ENCODE measurements at regions not wholly inside any gene's neighbourhood (a gene's known extent, or its start where the extent isn't known, plus 50 kb on each side); places are given as distances from the start of the nearest gene placed in this dataset.

GRCh38 chr1:239221656-239222055 lies 164.7 kb upstream of the CHRM3 start:
- Histone ChIP-seq H3K27me3 (no peaks in the 10 kb centered on the region), H3K4me1 (no peaks in the 10 kb centered on the region), H3K4me3 (no peak overlapping the region), H3K9me3 (peaks cover 0 to 38% (median 0%) of the 10 kb centered on the region in 3 donors), H3K27ac (no peak overlapping the region), H3K36me3 (no peaks in the 10 kb centered on the region)
- ATAC-seq: no peak
- WGBS, 2 donors (ENCODE audit: low coverage in 1 of 2): 92 to 94% methylated on average over 2 of the region's 2 CpGs
- no peak for TF ChIP-seq CTCF (IDR thresholded peaks at IDR 0.05)
- no peak for TF ChIP-seq POLR2AphosphoS5 (IDR thresholded peaks at IDR 0.05)
- no peak for TF ChIP-seq POLR2A (IDR thresholded peaks at IDR 0.05)
- no peak for TF ChIP-seq EP300 (IDR thresholded peaks at IDR 0.05)

- H3K27ac ChIP-seq: no peak overlapping the region
- TF ChIP-seq POLR2AphosphoS5 (IDR thresholded peaks at IDR 0.05): no peak
- TF ChIP-seq CTCF (IDR thresholded peaks at IDR 0.05): no peak
- TF ChIP-seq POLR2A (IDR thresholded peaks at IDR 0.05): no peak
- no peak for TF ChIP-seq EP300 (IDR thresholded peaks at IDR 0.05)
- H3K27me3 ChIP-seq: no peaks in the 10 kb centered on the region
- 80 to 90% methylated on average over 2 of the region's 2 CpGs for WGBS, 2 donors (ENCODE audit: low coverage in 1 of 2)
- no peak overlapping the region for H3K4me3 ChIP-seq
- ATAC-seq: no peak
- no peaks in the 10 kb centered on the region for H3K36me3 ChIP-seq
- H3K9me3 ChIP-seq: peaks cover 0 to 21% (median 0%) of the 10 kb centered on the region in 3 donors
- H3K4me1 ChIP-seq: no peaks in the 10 kb centered on the region
These were observed 166.7 kb upstream of the CHRM3 start for GRCh38 chr1:239219679-239220078.

GRCh38 chr1:239218301-239218700 lies 168.1 kb upstream of the CHRM3 start:
- Histone ChIP-seq H3K4me3 (no peak overlapping the region), H3K9me3 (peaks cover 0 to 14% (median 0%) of the 10 kb centered on the region in 3 donors), H3K36me3 (no peaks in the 10 kb centered on the region), H3K4me1 (no peaks in the 10 kb centered on the region), H3K27me3 (no peaks in the 10 kb centered on the region), H3K27ac (no peak overlapping the region)
- ATAC-seq: no peak
- WGBS, 2 donors (ENCODE audit: low coverage in 1 of 2): 80 to 100% methylated on average over 1 of the region's 1 CpG
- TF ChIP-seq EP300 (IDR thresholded peaks at IDR 0.05) (no peak), CTCF (IDR thresholded peaks at IDR 0.05) (no peak), POLR2AphosphoS5 (IDR thresholded peaks at IDR 0.05) (no peak), POLR2A (IDR thresholded peaks at IDR 0.05) (no peak)

- H3K27me3 ChIP-seq: no peaks in the 10 kb centered on the region
- H3K27ac ChIP-seq: no peak overlapping the region
- TF ChIP-seq EP300 (IDR thresholded peaks at IDR 0.05): no peak
- TF ChIP-seq POLR2AphosphoS5 (IDR thresholded peaks at IDR 0.05): no peak
- TF ChIP-seq POLR2A (IDR thresholded peaks at IDR 0.05): no peak
- TF ChIP-seq CTCF (IDR thresholded peaks at IDR 0.05): no peak
- H3K4me1 ChIP-seq: no peaks in the 10 kb centered on the region
- H3K9me3 ChIP-seq: no peaks in the 10 kb centered on the region
- no peak overlapping the region for H3K4me3 ChIP-seq
- no peak for ATAC-seq
- WGBS, 2 donors (ENCODE audit: low coverage in 1 of 2): 58 to 70% methylated on average over 9 to 10 of the region's 10 CpGs
- H3K36me3 ChIP-seq: no peaks in the 10 kb centered on the region
These were observed 173.6 kb upstream of the CHRM3 start for GRCh38 chr1:239212811-239213220.

GRCh38 chr1:239209591-239209990 lies 176.8 kb upstream of the CHRM3 start:
- Histone ChIP-seq H3K4me3 (no peak overlapping the region), H3K27me3 (no peaks in the 10 kb centered on the region), H3K9me3 (no peaks in the 10 kb centered on the region), H3K4me1 (no peaks in the 10 kb centered on the region), H3K36me3 (no peaks in the 10 kb centered on the region), H3K27ac (no peak overlapping the region)
- TF ChIP-seq POLR2AphosphoS5 (IDR thresholded peaks at IDR 0.05): no peak
- no peak for TF ChIP-seq EP300 (IDR thresholded peaks at IDR 0.05)
- TF ChIP-seq CTCF (IDR thresholded peaks at IDR 0.05): no peak
- TF ChIP-seq POLR2A (IDR thresholded peaks at IDR 0.05): no peak
- WGBS, 2 donors (ENCODE audit: low coverage in 1 of 2): 55 to 67% methylated on average over 1 of the region's 1 CpG
- ATAC-seq: no peak
